ENCODE measurements at regions not wholly inside any gene's neighbourhood (a gene's known extent, or its start where the extent isn't known, plus 50 kb on each side); places are given as distances from the start of the nearest gene placed in this dataset.

GRCh38 chr11:113571531-113571930 lies 96.3 kb upstream of the DRD2 start:
- no peaks in the 10 kb centered on the region for H3K9me3 Mint-ChIP-seq (ENCODE audit: unreplicated experiment)
- H3K4me3 Mint-ChIP-seq (ENCODE audit: unreplicated experiment): no peak overlapping the region
- FAIRE-seq (no peak), DNase-seq (ENCODE audit: low read depth) (no peak)
- peaks cover 2% of the 10 kb centered on the region for H3K36me3 Mint-ChIP-seq (ENCODE audit: low read depth, unreplicated experiment)
- Histone ChIP-seq H3K9me3 (ENCODE audit: insufficient read depth, low read depth, low read length) (no peaks in the 10 kb centered on the region), H3K9ac (ENCODE audit: low read length) (no peak overlapping the region), H3K4me2 (ENCODE audit: low read length) (no peak overlapping the region), H2AFZ (ENCODE audit: low read depth, low read length) (no peak overlapping the region), H4K20me1 (ENCODE audit: insufficient read depth, low read length) (no peaks in the 10 kb centered on the region), H3K4me1 (ENCODE audit: insufficient read depth, low read length) (no peaks in the 10 kb centered on the region), H3K79me2 (ENCODE audit: insufficient read depth, low read length) (no peaks in the 10 kb centered on the region), H3K36me3 (ENCODE audit: insufficient read depth, low read length) (no peaks in the 10 kb centered on the region), H3K27me3 (ENCODE audit: insufficient read depth, low read length) (peaks cover 7% of the 10 kb centered on the region), H3K4me3 (ENCODE audit: insufficient read depth, low read depth, low read length) (no peak overlapping the region), H3K27ac (ENCODE audit: low read depth, low read length) (no peak overlapping the region)
- no peak overlapping the region for H3K27ac Mint-ChIP-seq (ENCODE audit: unreplicated experiment)
- H3K4me1 Mint-ChIP-seq (ENCODE audit: low read depth, unreplicated experiment): peaks cover 3% of the 10 kb centered on the region
- no peak for TF ChIP-seq EZH2 (IDR thresholded peaks at IDR 0.05; ENCODE audit: insufficient read depth, low read length)
- TF ChIP-seq, protein P1, sequence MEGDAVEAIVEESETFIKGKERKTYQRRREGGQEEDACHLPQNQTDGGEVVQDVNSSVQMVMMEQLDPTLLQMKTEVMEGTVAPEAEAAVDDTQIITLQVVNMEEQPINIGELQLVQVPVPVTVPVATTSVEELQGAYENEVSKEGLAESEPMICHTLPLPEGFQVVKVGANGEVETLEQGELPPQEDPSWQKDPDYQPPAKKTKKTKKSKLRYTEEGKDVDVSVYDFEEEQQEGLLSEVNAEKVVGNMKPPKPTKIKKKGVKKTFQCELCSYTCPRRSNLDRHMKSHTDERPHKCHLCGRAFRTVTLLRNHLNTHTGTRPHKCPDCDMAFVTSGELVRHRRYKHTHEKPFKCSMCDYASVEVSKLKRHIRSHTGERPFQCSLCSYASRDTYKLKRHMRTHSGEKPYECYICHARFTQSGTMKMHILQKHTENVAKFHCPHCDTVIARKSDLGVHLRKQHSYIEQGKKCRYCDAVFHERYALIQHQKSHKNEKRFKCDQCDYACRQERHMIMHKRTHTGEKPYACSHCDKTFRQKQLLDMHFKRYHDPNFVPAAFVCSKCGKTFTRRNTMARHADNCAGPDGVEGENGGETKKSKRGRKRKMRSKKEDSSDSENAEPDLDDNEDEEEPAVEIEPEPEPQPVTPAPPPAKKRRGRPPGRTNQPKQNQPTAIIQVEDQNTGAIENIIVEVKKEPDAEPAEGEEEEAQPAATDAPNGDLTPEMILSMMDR (IDR thresholded peaks at IDR 0.05; ENCODE audit: insufficient read depth, low read depth, low read length): no peak
- peaks cover 20% of the 10 kb centered on the region for H3K27me3 Mint-ChIP-seq (ENCODE audit: low read depth, unreplicated experiment)

DNA sequence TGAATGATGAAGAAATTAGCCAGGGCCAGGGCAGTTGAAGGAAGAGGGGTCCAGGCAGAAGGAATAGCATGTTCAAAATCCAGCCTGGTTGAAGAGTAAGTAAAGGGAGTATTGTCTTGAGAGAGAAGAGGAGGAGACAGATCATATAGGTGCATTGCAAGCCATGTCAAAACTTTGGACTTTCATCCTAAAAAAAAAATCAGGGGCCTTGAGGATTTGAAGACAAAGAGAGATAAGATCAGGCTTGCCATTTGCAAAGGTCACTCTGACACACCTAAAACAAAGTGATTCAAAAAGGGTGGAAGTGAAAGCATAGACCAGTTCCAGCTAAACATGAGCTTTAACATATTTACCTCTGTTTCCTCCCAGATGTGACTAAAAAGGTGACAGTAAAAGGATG lies 95.7 kb upstream of the DRD2 start:
- Mint-ChIP-seq H3K27me3 (ENCODE audit: low read depth, unreplicated experiment) (peaks cover 23% of the 10 kb centered on the region), H3K27ac (ENCODE audit: unreplicated experiment) (no peak overlapping the region), H3K9me3 (ENCODE audit: unreplicated experiment) (no peaks in the 10 kb centered on the region), H3K4me3 (ENCODE audit: unreplicated experiment) (no peak overlapping the region), H3K4me1 (ENCODE audit: low read depth, unreplicated experiment) (peaks cover 3% of the 10 kb centered on the region), H3K36me3 (ENCODE audit: low read depth, unreplicated experiment) (no peaks in the 10 kb centered on the region)
- Histone ChIP-seq H3K4me3 (ENCODE audit: insufficient read depth, low read depth, low read length) (no peak overlapping the region), H4K20me1 (ENCODE audit: insufficient read depth, low read length) (no peaks in the 10 kb centered on the region), H2AFZ (ENCODE audit: low read depth, low read length) (no peak overlapping the region), H3K27me3 (ENCODE audit: insufficient read depth, low read length) (peaks cover 14% of the 10 kb centered on the region), H3K36me3 (ENCODE audit: insufficient read depth, low read length) (no peaks in the 10 kb centered on the region), H3K9ac (ENCODE audit: low read length) (no peak overlapping the region), H3K4me2 (ENCODE audit: low read length) (no peak overlapping the region), H3K9me3 (ENCODE audit: insufficient read depth, low read depth, low read length) (no peaks in the 10 kb centered on the region), H3K4me1 (ENCODE audit: insufficient read depth, low read length) (no peaks in the 10 kb centered on the region), H3K79me2 (ENCODE audit: insufficient read depth, low read length) (no peaks in the 10 kb centered on the region), H3K27ac (ENCODE audit: low read depth, low read length) (no peak overlapping the region)
- no peak for TF ChIP-seq EZH2 (IDR thresholded peaks at IDR 0.05; ENCODE audit: insufficient read depth, low read length)
- TF ChIP-seq, protein P1 (IDR thresholded peaks at IDR 0.05; ENCODE audit: insufficient read depth, low read depth, low read length): no peak
- FAIRE-seq (no peak), DNase-seq (ENCODE audit: low read depth) (no peak)

DNA sequence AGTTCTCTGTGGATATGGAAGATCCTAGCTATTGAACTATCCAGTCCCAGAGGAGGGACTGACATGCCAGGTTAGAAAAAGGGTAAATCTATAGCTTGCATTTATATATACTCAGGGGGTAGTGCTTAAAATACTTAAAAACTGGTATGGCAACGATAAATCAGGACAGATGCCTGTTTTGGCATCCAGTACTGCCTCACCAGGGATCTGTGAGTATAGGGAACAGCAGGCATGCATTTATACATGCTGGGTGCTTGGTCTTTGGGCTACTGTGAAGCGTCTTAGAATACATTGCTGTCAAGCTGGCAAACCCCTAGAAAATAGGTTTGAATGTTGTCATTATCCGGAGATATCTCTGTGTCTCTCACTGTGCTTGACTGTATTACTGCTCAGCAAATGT lies 94.2 kb upstream of the DRD2 start:
- no peak for DNase-seq (ENCODE audit: low read depth)
- Histone ChIP-seq H3K9me3 (ENCODE audit: insufficient read depth, low read depth, low read length) (no peaks in the 10 kb centered on the region), H4K20me1 (ENCODE audit: insufficient read depth, low read length) (no peaks in the 10 kb centered on the region), H3K27me3 (ENCODE audit: insufficient read depth, low read length) (peaks cover 14% of the 10 kb centered on the region), H3K27ac (ENCODE audit: low read depth, low read length) (no peak overlapping the region), H3K4me3 (ENCODE audit: insufficient read depth, low read depth, low read length) (no peak overlapping the region), H3K79me2 (ENCODE audit: insufficient read depth, low read length) (no peaks in the 10 kb centered on the region), H3K36me3 (ENCODE audit: insufficient read depth, low read length) (no peaks in the 10 kb centered on the region), H3K9ac (ENCODE audit: low read length) (no peak overlapping the region), H3K4me2 (ENCODE audit: low read length) (no peak overlapping the region), H2AFZ (ENCODE audit: low read depth, low read length) (no peak overlapping the region), H3K4me1 (ENCODE audit: insufficient read depth, low read length) (no peaks in the 10 kb centered on the region)
- H3K4me1 Mint-ChIP-seq (ENCODE audit: low read depth, unreplicated experiment): no peaks in the 10 kb centered on the region
- peaks cover 31% of the 10 kb centered on the region for H3K27me3 Mint-ChIP-seq (ENCODE audit: low read depth, unreplicated experiment)
- H3K27ac Mint-ChIP-seq (ENCODE audit: unreplicated experiment): no peak overlapping the region
- no peak for FAIRE-seq
- no peak overlapping the region for H3K4me3 Mint-ChIP-seq (ENCODE audit: unreplicated experiment)
- H3K9me3 Mint-ChIP-seq (ENCODE audit: unreplicated experiment): no peaks in the 10 kb centered on the region
- no peaks in the 10 kb centered on the region for H3K36me3 Mint-ChIP-seq (ENCODE audit: low read depth, unreplicated experiment)
- no peak for TF ChIP-seq EZH2 (IDR thresholded peaks at IDR 0.05; ENCODE audit: insufficient read depth, low read length)
- TF ChIP-seq, protein P1 (IDR thresholded peaks at IDR 0.05; ENCODE audit: insufficient read depth, low read depth, low read length): no peak

All from astrocyte (in vitro differentiated cells and primary cell).